GM19395 (cell line): ENCODE measurements at regions not wholly inside any gene's neighbourhood (a gene's known extent, or its start where the extent isn't known, plus 50 kb on each side); places are given as distances from the start of the nearest gene placed in this dataset.

Source experiments
- ATAC-seq: cut with Tn5 transposase; IDR thresholded peaks from one replicate; pipeline ENCODE4 v1.9.1; 2021; ENCODE audit warnings: mild to moderate bottlenecking, moderate library complexity; ENCODE audit not compliant: unreplicated experiment

- ATAC-seq, result no peak
Measured at GRCh38 chr4:182175788-182176519, 67.2 kb upstream of the TENM3 start.

- no peak for ATAC-seq
Measured at GRCh38 chr4:182177166-182177565, 66.0 kb upstream of the TENM3 start.

DNA sequence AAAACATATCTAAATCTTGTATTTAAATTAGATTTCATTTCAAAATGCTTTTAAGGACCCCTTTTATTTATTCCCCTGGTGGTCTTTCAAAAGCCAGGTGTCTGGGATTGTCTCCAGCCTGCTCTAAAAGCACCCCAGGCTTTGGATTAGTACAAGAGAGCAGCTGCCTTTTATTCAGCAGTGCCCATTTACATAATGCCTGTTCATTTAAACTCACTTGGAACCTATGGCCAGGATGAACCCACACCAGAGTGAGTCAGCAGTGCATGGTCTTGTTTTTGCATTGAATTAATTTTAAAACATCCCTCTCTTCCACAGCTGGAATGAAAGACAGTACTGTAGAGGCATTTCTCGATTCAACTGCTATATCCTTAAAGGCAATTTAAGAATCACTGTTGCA is 64.1 kb upstream of the TENM3 start:
- ATAC-seq, result no peak

- ATAC-seq, result no peak
Measured at GRCh38 chr4:182179751-182180150, 63.5 kb upstream of the TENM3 start.

GRCh38 chr4:182185491-182185890 is 57.7 kb upstream of the TENM3 start:
- ATAC-seq, result no peak

DNA sequence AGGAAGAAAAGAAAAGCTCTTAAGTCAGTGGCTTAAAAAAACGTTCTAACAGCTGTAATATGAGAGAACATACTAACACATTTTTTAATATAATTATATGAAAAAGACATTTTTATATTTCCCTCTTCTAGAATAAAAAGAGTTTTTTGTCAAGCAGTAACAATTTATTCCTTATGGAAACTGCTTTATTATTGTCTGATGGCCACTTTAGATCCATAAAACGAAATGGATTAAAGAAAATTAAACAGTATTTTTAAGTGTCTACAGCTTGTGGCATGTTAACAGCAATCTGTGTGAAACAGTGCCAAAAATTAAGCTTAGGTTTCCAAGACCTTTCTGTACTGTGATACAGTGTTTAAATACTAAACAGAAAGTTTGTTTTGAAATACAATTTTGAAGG is 55.5 kb upstream of the TENM3 start:
- no peak for ATAC-seq

GRCh38 chr4:182188622-182189021 is 54.6 kb upstream of the TENM3 start:
- ATAC-seq, result no peak

DNA sequence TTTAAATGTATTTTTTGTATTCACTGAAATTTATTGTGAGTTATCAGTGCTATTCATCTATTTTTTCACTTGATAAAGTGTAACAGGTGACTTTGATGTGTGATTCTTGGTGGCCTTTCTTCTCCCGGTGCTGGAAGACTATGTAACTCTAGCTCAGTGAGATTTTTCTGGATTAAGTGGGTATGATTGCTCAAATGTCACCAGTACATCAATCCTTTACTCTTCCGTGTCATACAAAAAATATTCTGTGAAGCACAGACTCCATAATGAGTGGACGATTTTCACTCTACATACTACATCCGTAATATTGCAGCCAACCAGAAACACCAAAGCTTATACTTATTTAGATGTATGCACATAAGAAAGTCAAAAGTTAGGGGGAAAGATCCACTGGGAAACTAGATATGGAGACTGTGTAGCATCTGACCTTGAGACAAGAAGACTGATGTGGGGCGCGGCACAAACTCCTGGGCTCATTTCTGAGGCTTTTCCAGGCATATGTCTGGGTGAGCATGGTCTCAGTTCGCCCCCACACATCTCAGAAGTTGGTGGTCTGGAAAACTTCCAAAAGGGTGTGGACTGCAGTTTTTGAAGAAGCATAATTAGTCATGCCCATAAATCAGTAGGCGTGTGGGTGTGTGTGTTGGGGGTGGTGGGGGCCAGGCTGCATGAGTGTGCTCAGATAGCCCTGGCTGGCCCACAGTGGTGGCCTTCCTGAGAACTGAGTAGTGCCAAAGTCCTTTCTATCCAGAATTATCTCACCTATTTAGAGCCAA is 53.9 kb upstream of the TENM3 start:
- ATAC-seq, result no peak

DNA sequence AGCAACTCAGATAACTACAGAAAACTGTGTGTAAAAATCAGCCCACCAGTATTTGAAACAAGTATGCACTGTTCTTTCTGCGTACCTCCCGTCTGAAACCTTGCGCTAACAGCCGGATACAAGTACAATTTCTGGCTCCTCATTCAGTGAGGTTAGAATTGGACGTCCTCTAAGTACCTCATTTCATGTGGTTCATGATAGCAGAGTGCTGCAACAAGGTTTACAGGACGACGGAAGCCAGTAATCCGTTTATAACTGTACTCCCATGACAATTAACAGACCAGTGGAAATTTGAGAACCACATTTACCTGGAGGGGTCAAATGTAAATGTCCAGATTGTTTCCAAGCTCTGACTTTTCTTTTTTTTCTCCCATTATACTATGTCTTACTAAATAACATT is 52.9 kb upstream of the TENM3 start:
- no peak for ATAC-seq

GRCh38 chr4:182192511-182193181 is 50.6 kb upstream of the TENM3 start:
- no peak for ATAC-seq

DNA sequence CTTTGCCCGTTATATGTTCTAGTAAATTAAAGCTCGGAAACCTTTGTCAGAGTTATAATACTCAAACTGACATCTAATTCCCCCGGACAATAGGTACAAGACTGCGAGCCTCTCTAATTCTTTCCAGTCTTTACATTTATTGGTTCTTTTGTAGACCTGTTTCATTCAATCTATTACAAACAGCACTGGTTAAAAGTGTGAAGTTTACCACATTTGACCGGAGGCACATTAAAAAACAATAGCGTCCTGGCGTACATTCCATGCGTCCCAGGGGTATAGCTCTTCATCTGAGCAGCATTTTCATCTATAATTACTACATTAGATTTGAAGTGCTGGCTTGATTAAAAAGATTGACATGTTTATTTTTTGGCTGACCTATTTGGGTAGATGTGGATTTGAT is 49.9 kb upstream of the TENM3 start:
- no peak for ATAC-seq
